ENCODE measurements at regions not wholly inside any gene's neighbourhood (a gene's known extent, or its start where the extent isn't known, plus 50 kb on each side); places are given as distances from the start of the nearest gene placed in this dataset.

- DNase-seq, result no peak
Measured at GRCh38 chr20:52921340-52921739, 50.8 kb upstream of the TSHZ2 start.

- DNase-seq, result no peak
Measured at GRCh38 chr20:52918311-52918710, 53.8 kb upstream of the TSHZ2 start.

GRCh38 chr20:52915564-52915963 lies 56.6 kb upstream of the TSHZ2 start:
- DNase-seq, result no peak

- no peak for DNase-seq
Measured at GRCh38 chr20:52914870-52915269, 57.3 kb upstream of the TSHZ2 start.

GRCh38 chr20:52913650-52914387 lies 58.3 kb upstream of the TSHZ2 start:
- DNase-seq, result no peak

GRCh38 chr20:52905241-52905994 lies 66.7 kb upstream of the TSHZ2 start:
- DNase-seq, result no peak

- DNase-seq, result no peak
Measured at GRCh38 chr20:52904837-52905236, 67.3 kb upstream of the TSHZ2 start.

GRCh38 chr20:52899041-52899608 lies 73.0 kb upstream of the TSHZ2 start:
- no peak for DNase-seq

GRCh38 chr20:52896348-52896747 lies 75.8 kb upstream of the TSHZ2 start:
- no peak for DNase-seq

- DNase-seq, result no peak
Measured at GRCh38 chr20:52895701-52896100, 76.5 kb upstream of the TSHZ2 start.

GRCh38 chr20:52895235-52895634 lies 76.9 kb upstream of the TSHZ2 start:
- no peak for DNase-seq

- DNase-seq, result no peak
Measured at GRCh38 chr20:52893498-52893897, 78.7 kb upstream of the TSHZ2 start.

- no peak for DNase-seq
Measured at GRCh38 chr20:52892023-52892422, 80.1 kb upstream of the TSHZ2 start.

- DNase-seq, result no peak
Measured at GRCh38 chr20:52890130-52890529, 82.0 kb upstream of the TSHZ2 start.

- DNase-seq, result no peak
Measured at GRCh38 chr20:52889225-52889624, 82.9 kb upstream of the TSHZ2 start.

- no peak for DNase-seq
Measured at GRCh38 chr20:52888096-52888495, 84.1 kb upstream of the TSHZ2 start.

GRCh38 chr20:52880997-52881396 lies 91.2 kb upstream of the TSHZ2 start:
- DNase-seq, result no peak

- no peak for DNase-seq
Measured at GRCh38 chr20:52880259-52880658, 91.9 kb upstream of the TSHZ2 start.

- DNase-seq, result no peak
Measured at GRCh38 chr20:52874241-52874640, 97.9 kb upstream of the TSHZ2 start.

- DNase-seq, result no peak
Measured at GRCh38 chr20:52869698-52870501, 102.3 kb upstream of the TSHZ2 start.

- no peak for DNase-seq
Measured at GRCh38 chr20:52869276-52869675, 102.9 kb upstream of the TSHZ2 start.

GRCh38 chr20:52867305-52867704 lies 104.9 kb upstream of the TSHZ2 start:
- DNase-seq, result no peak

GRCh38 chr20:52864916-52865605 lies 107.1 kb upstream of the TSHZ2 start:
- no peak for DNase-seq

Data from activated T-cell treated with anti-CD3 and anti-CD28 coated beads, Interleukin-2, amount 50 U/mL, for 1 hour (primary cell).